GM12878 (cell line): ENCODE measurements at regions not wholly inside any gene's neighbourhood (a gene's known extent, or its start where the extent isn't known, plus 50 kb on each side); places are given as distances from the start of the nearest gene placed in this dataset.

Experiments used
- ATAC-seq: fragments of 200-7000 bp; cut with Tn5 transposase; 3 replicates; pipeline ENCODE4 v1.9.1; 2020; ENCODE audit warnings: mild to moderate bottlenecking, moderate library complexity
- BruUV-seq: library from RNA; stranded (reverse); fragments of 400-500 nt; replicated peaks from 2 replicates; lab custom pipeline; 2021; lab: Mats Ljungman, UMichigan
- CTCF ChIA-PET: fragments of 300-600 bp; sonication (Branson Sonifier 250); formaldehyde crosslinking; extraction: SDS; loops from one replicate; lab custom pipeline; 2021; ENCODE audit warnings: inconsistent platforms; lab: Yijun Ruan, JAX
- POLR2A ChIA-PET: fragments of 350-600 bp; formaldehyde crosslinking; extraction: SDS; loops from one replicate; lab custom pipeline; 2021; ENCODE audit warnings: inconsistent platforms; lab: Charles Lee
- RAD21 ChIA-PET: fragments of 300-600 bp; sonication (Branson Sonifier 250); formaldehyde crosslinking; loops from one replicate; lab custom pipeline; 2023; ENCODE audit warnings: antibody characterized with exemption; ENCODE audit not compliant: unreplicated experiment; lab: Charles Lee
- SMC1A ChIA-PET: fragments of 300-600 bp; sonication (Branson Sonifier 250); formaldehyde crosslinking; loops from one replicate; lab custom pipeline; 2023; ENCODE audit not compliant: unreplicated experiment, uncharacterized antibody; lab: Charles Lee
- DNase-seq: peaks from one replicate; pipeline ENCODE4 v3.0.0-alpha.2; 2011; ENCODE audit warnings: low read depth, low spot score
- FAIRE-seq: peaks from 3 replicates; lab custom pipeline; 2011; peaks lifted over from hg19 to GRCh38; lab: Jason Lieb, UNC
- H2AFZ ChIP-seq: 2 replicates; pipeline ENCODE4 v1.6.0; 2011; ENCODE audit warnings: low read depth, low read length, control low read depth; ENCODE audit not compliant: control insufficient read depth
- H3K27ac ChIP-seq: 2 replicates; pipeline ENCODE4 v1.5.1; 2011; ENCODE audit warnings: control low read depth; ENCODE audit not compliant: control insufficient read depth, insufficient read depth
- H3K27me3 ChIP-seq, 2 experiments: replicated peaks in 1 of 2; 2 replicates each; pipeline versions ENCODE4 v1.6.0 to v1.6.1; 2011; ENCODE audit warnings: low read length in 1 of 2; ENCODE audit not compliant: control insufficient read depth in 2 of 2, insufficient read depth in 2 of 2
- H3K36me3 ChIP-seq, 2 experiments: 2 replicates each; pipeline ENCODE4 v1.5.1; 2011; ENCODE audit warnings: low read length in 1 of 2; ENCODE audit not compliant: control insufficient read depth in 2 of 2, insufficient read depth in 2 of 2
- H3K4me1 ChIP-seq: 2 replicates; pipeline ENCODE4 v1.6.1; 2011; ENCODE audit warnings: mild to moderate bottlenecking, low read length, moderate library complexity, mixed read lengths; ENCODE audit not compliant: control insufficient read depth, insufficient read depth
- H3K4me2 ChIP-seq: 2 replicates; pipeline ENCODE4 v1.6.0; 2011; ENCODE audit warnings: control low read depth; ENCODE audit not compliant: control insufficient read depth, insufficient read depth
- H3K4me3 ChIP-seq: fragments of 200-600 bp; sonication (generic); 2 replicates; pipeline ENCODE4 v1.5.1; 2016
- H3K79me2 ChIP-seq: 2 replicates; pipeline ENCODE4 v1.6.0; 2011; ENCODE audit warnings: low read length; ENCODE audit not compliant: control insufficient read depth, insufficient read depth
- H3K9ac ChIP-seq: 2 replicates; pipeline ENCODE4 v1.8.0; 2011; ENCODE audit warnings: low read length, control low read depth, mixed read lengths; ENCODE audit not compliant: control insufficient read depth, insufficient read depth
- H3K9me3 ChIP-seq: replicated peaks from 3 replicates; pipeline ENCODE4 v1.5.1; 2011; ENCODE audit warnings: mild to moderate bottlenecking, low read length; ENCODE audit not compliant: control insufficient read depth, insufficient read depth
- H4K20me1 ChIP-seq: 2 replicates; pipeline ENCODE4 v1.6.0; 2011; ENCODE audit not compliant: control insufficient read depth, insufficient read depth
- FOXK2 ChIP-seq: fragments of 450-650 bp; IDR thresholded peaks from 2 replicates; pipeline ENCODE4 v1.6.1; 2017; ENCODE audit warnings: mild to moderate bottlenecking, moderate library complexity
- IRF5 ChIP-seq: fragments of 450-650 bp; IDR thresholded peaks from 2 replicates; pipeline ENCODE4 v1.6.1; 2017; ENCODE audit warnings: borderline replicate concordance
- KLF5 ChIP-seq: fragments of 450-650 bp; IDR thresholded peaks from 2 replicates; pipeline ENCODE4 v1.6.1; 2014; ENCODE audit warnings: mild to moderate bottlenecking; ENCODE audit not compliant: partially characterized antibody
- MXI1 ChIP-seq: fragments of 150-350 bp; IDR thresholded peaks from 2 replicates; pipeline ENCODE4 v1.6.1; 2011; ENCODE audit warnings: low read depth, mild to moderate bottlenecking, inconsistent platforms, low read length, improper control_type of control experiment
- MYB ChIP-seq: fragments of 150-350 bp; IDR thresholded peaks from 2 replicates; pipeline ENCODE4 v1.6.1; 2014; ENCODE audit warnings: mild to moderate bottlenecking, low read depth, low read length, borderline replicate concordance
- PAX5 ChIP-seq: IDR thresholded peaks from 2 replicates; pipeline ENCODE4 v1.6.1; 2011; ENCODE audit warnings: low read depth, low read length, borderline replicate concordance
- POLR2AphosphoS5 ChIP-seq: IDR thresholded peaks from 2 replicates; pipeline ENCODE4 v1.6.1; 2011; ENCODE audit warnings: mild to moderate bottlenecking, low read length, inconsistent platforms
- POU2F2 ChIP-seq: IDR thresholded peaks from 3 replicates; pipeline ENCODE4 v1.6.1; 2011; ENCODE audit warnings: low read depth, mild to moderate bottlenecking, low read length, borderline replicate concordance
- RB1 ChIP-seq: fragments of 450-650 bp; formaldehyde crosslinking; IDR thresholded peaks from 2 replicates; pipeline ENCODE4 v1.6.1; 2017; ENCODE audit warnings: mild to moderate bottlenecking, borderline replicate concordance
- SMARCA5 ChIP-seq: fragments of 450-650 bp; IDR thresholded peaks from 2 replicates; pipeline ENCODE4 v1.6.1; 2017; ENCODE audit warnings: mild to moderate bottlenecking
- SREBF1 ChIP-seq: IDR thresholded peaks from 2 replicates; pipeline ENCODE4 v1.6.1; 2012; ENCODE audit warnings: mild to moderate bottlenecking, low read length
- SRF ChIP-seq, 2 experiments: IDR thresholded peaks; 2 replicates each; pipeline ENCODE4 v1.6.1; 2011; ENCODE audit warnings: low read depth in 2 of 2, low read length in 2 of 2, mild to moderate bottlenecking in 1 of 2, moderate library complexity in 1 of 2
- USF2 ChIP-seq: IDR thresholded peaks from 2 replicates; pipeline ENCODE4 v1.6.1; 2011; ENCODE audit warnings: low read depth, low read length, improper control_type of control experiment, borderline replicate concordance
- ZNF592 ChIP-seq: fragments of 450-650 bp; IDR thresholded peaks from 2 replicates; pipeline ENCODE4 v1.6.1; 2017; ENCODE audit warnings: mild to moderate bottlenecking, moderate library complexity
- ZNF687 ChIP-seq: fragments of 450-650 bp; IDR thresholded peaks from 2 replicates; pipeline ENCODE4 v1.6.1; 2017; ENCODE audit warnings: mild to moderate bottlenecking, moderate library complexity
- WGBS: methylation state at CpG from one replicate; pipeline ENCODE4 v1.1.6; 2016; ENCODE audit warnings: low lambda C conversion rate; ENCODE audit not compliant: insufficient replicate concordance, insufficient coverage; ENCODE audit errors: missing lambda C conversion rate; 5-methylcytosine and 5-hydroxymethylcytosine counted together
- in situ Hi-C: fragments of 300-500 bp; cut with MboI; formaldehyde crosslinking; loops from 9 replicates; pipeline ENCODE4 v1.14.3; 2018; ENCODE audit warnings: mixed read lengths
- intact Hi-C: fragments of 100-400 bp; cut with micrococcal nuclease; formaldehyde crosslinking; loops from one replicate; pipeline ENCODE4 v1.14.2; 2022; ENCODE audit not compliant: unreplicated experiment

- Histone ChIP-seq H3K79me2 (no peaks in the 10 kb centered on the region), H3K9me3 (no peaks in the 10 kb centered on the region), H3K4me2 (no peak overlapping the region), H4K20me1 (no peaks in the 10 kb centered on the region), H2AFZ (no peak overlapping the region), H3K9ac (no peak overlapping the region), H3K4me3 (no peak overlapping the region), H3K27me3 (peaks cover 2% of the 10 kb centered on the region in 2 experiments; a peak in 2 of 4 replicates), H3K4me1 (no peaks in the 10 kb centered on the region), H3K27ac (no peak overlapping the region), H3K36me3 (no peaks in the 10 kb centered on the region)
- intact Hi-C loops: no loop called here
- in situ Hi-C loops: no loop called here
- FAIRE-seq (no peak), ATAC-seq (no peak), DNase-seq (no peak)
- ChIA-PET RAD21 (no interaction called here), CTCF (interaction anchor here (1.3 kb wide), 1 partner anchor 73 kb away, joined by 3 read pairs; no protein-coding TSS in a partner anchor), SMC1A (no interaction called here), POLR2A (no interaction called here)
- WGBS: 29% methylated on average over 5 of the region's 5 CpGs
- no TSS peak for BruUV-seq
- no peak for TF ChIP-seq KLF5
- no peak for TF ChIP-seq IRF5
- TF ChIP-seq SREBF1: no peak
- no peak for TF ChIP-seq ZNF687
- TF ChIP-seq RB1: no peak
- no peak for TF ChIP-seq SRF (IDR thresholded peaks at IDR 0.05; ENCODE audit: low read depth in 2 of 2, low read length in 2 of 2)
- no peak for TF ChIP-seq USF2
- TF ChIP-seq MXI1: no peak
- TF ChIP-seq SMARCA5: no peak
- TF ChIP-seq FOXK2: no peak
- no peak for TF ChIP-seq ZNF592
- TF ChIP-seq POU2F2: no peak
- TF ChIP-seq PAX5: no peak
- TF ChIP-seq MYB: no peak
- no peak for TF ChIP-seq POLR2AphosphoS5
Observed at GRCh38 chr2:23327416-23327815, 57.6 kb upstream of the KLHL29 start.
